Renal cortical epithelial cell (primary cell): ENCODE measurements at regions not wholly inside any gene's neighbourhood (a gene's known extent, or its start where the extent isn't known, plus 50 kb on each side); places are given as distances from the start of the nearest gene placed in this dataset.
"Not testable (repeated sequence)": the region's sequence is repeated elsewhere in the genome, so short reads cannot be mapped to it uniquely, and the experiment has no call there.

Experiments
- DNase-seq: peaks from one replicate; pipeline ENCODE4 v3.0.0-alpha.2; 2011; ENCODE audit warnings: low read depth

- no peak for DNase-seq
These were observed 656.8 kb upstream of the NCAM2 start for GRCh38 chr21:20341431-20341830.

- DNase-seq = no peak
These were observed 655.0 kb upstream of the NCAM2 start for GRCh38 chr21:20343186-20343585.

DNA sequence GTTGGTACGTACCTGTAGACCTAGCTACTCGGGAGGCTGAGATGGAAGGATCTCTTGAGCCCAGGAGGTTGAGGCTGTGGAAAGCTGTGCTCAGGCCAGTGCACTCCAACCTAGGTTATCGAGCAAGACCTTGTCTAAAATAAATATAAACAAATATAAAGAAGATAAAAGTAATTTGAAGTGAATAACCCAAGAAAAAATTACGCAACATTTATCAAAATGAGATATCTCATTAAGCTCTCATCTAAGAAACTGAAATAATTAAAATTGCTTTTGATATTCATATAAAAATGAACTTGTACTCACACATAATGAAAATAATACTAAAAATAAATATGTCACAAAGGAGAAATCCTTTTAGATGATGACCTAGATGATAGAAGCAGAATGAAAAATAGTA is 647.1 kb upstream of the NCAM2 start:
- no peak for DNase-seq

DNA sequence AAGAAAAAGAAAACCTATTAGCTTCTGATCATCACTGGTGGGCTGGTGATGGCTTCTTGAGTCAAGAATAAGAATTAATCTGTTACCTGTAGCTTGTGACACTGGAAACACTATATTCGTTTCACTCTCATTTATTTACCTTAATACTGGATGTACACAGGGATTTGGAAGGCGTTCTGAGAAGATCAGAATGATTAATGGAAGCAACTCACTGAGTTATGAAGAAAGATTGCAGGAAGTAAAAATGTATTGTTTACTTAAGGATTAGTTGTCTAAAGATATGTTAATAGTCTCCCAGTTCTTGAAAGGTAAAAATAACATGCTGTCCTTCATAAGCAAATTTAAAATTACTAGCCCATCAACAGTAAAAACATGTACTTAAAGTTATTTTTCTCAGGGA is 644.9 kb upstream of the NCAM2 start:
- peak; percentile 0 for DNase-seq

DNA sequence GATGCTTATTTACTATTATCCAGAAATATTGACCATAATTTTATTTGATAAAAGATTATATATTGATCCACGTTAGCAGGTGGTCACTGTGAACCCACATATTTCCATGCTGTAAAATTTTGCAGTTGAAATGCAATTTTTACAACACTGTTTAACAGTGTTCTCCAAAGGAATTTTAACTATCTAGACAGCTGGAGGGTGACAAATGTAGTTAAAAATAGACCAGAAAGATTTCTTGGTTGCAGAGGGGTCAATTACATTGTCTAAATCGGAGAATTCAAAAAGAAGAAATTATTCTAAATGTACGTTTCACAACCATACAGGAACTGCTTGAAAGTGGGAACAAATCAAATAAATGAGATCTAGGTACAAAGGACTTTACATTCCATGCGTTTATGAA is 625.2 kb upstream of the NCAM2 start:
- no peak for DNase-seq

GRCh38 chr21:20377250-20377649 is 621.0 kb upstream of the NCAM2 start:
- DNase-seq = no peak

DNA sequence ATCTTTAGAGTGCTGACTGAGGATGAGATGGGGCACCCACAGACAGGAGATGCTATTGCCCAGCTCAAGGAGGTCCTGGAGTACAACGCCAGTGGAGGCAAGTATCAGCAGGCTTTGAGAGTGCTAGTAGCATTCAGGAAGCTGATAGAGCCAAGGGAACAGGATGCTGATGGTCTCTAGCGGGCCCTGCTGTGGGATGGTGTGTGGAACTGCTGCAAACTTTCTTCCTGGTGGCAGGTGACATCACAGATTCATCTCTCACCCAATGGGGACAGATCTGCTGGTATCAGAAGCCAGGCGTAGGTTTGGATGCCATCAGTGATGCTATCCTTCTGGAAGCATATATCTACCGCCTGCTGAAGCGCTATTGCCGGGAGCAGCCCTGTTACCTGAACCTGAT is 609.8 kb upstream of the NCAM2 start:
- DNase-seq = no peak

GRCh38 chr21:20396798-20397197 is 601.4 kb upstream of the NCAM2 start:
- DNase-seq = no peak

DNA sequence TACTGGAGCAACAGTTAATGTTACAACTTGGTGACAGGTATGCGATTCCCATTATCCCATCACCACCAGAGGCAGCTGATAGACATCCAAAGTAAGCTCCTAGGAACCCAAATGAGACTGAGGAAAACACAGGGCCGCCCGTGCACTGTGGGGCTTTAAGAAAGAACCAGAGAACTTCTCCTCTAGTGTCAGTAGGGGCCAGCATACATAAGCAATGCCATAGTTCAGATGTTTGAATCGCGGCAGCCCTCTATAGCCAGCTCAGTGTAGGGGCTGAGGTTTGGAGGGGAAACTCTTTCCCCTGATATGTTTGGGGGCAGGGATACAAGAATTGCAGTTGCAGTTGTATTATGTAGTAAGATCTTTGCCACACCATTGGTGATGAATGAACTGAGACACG is 593.3 kb upstream of the NCAM2 start:
- DNase-seq = no peak

DNA sequence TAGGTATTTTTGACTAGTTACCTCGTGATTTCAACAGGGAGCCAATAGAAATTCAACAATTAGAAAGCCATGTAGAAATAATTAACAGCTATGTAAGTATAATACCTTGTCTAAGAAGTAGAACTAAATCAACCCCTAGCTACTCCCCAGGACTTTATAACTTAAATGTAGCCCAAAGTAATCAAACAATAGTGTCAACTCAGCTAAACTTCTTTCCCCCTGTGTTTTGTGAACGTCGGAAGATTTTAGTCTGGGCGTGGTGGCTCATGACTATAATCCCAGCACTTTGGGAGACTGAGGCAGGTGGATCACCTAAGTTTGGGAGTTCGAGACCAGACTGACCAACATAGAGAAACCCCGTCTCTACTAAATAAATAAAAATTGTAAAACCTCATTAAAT is 579.9 kb upstream of the NCAM2 start:
- no peak for DNase-seq

GRCh38 chr21:20419772-20420171 is 578.4 kb upstream of the NCAM2 start:
- DNase-seq = no peak

GRCh38 chr21:20424943-20425342 is 573.3 kb upstream of the NCAM2 start:
- DNase-seq = no peak

DNA sequence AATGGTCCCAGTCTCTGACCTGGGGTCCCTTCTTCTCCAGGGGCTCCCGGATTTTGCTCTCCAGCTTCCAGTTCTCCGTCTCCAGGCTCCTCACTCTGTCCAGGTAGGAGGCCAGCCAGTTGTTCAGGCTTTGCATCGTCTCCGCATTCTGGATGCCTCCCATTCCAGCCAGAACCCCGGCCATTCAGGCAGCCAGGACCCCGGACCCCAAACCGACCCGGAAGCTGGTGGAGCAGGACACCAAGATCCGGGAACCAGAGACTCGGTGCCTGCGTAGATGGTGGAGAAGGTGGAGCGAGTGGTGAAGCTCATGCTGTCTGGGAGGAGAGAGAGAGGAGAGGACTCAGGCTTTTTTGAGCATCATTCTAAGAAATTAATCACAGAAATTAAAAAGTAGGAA is 572.4 kb upstream of the NCAM2 start:
- DNase-seq = no peak

DNA sequence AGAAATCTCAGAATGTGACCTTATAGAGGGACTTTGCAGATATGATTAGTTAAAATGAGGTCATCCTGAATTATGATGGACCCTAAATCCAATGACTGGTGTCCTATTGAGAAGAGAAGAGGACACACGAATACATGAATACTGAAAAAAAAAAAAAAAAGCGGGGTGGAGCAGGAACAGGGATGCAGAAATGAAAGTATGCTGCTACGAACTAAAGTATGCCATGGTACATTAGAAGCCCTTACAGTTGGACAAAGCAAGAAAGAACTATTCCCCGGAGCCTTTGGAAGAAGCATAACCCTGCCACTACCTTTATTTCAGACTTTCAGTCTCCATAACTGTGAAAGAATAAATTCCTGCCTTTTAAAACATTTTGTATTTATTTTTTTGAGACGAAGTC is 557.9 kb upstream of the NCAM2 start:
- DNase-seq = no peak

DNA sequence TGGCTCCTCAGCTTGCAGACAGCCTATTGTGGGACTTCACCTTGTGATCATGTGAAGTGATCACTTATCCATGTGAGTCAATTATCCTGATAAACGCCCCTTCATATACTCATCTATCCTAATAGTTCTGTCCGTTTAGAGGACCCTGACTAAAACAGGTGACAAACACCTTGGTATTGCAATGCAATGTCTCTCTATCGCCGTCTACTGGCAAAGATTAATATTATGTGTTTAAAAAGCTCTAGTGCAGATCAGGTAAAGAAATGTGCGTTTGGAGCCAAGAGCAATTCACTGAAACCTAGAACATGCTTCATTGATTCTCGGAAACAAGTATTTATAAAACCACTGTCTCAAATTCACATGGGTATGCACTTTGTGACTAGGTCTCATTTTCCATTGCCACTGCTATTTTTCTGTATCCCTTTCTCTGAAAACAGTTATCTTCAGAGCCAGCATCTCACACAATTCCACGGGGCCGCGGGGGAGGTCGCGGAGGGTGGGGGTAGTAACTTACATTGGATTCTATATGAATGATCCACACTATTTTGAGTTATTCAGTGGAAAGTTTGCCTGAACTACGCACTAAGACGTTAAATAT is 554.6 kb upstream of the NCAM2 start:
- no peak for DNase-seq

- DNase-seq = no peak
These were observed 552.2 kb upstream of the NCAM2 start for GRCh38 chr21:20445971-20446370.

GRCh38 chr21:20451046-20451445 is 547.2 kb upstream of the NCAM2 start:
- no peak for DNase-seq

- no peak for DNase-seq
These were observed 545.3 kb upstream of the NCAM2 start for GRCh38 chr21:20452935-20453334.

DNA sequence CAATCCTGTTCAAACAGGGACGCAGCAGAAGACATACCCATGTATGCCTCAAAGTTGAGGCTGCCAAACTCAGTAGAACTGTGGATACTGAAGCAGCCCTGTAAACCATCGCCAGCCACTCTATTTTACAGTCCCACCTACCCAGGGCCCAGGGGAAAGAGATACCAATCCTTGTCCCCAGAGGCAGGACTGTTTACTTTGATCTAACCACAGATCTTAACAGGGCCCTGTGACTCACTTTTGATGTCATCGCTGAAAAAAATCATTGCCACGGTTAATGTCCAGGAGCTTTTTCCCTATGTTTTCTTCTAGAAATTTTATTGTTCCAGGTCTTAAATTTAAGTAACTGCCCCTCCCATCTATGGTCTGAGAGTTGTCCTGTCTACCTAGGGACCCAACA is 538.4 kb upstream of the NCAM2 start:
- DNase-seq = no peak

- DNase-seq = no peak
These were observed 534.8 kb upstream of the NCAM2 start for GRCh38 chr21:20463362-20463761.

DNA sequence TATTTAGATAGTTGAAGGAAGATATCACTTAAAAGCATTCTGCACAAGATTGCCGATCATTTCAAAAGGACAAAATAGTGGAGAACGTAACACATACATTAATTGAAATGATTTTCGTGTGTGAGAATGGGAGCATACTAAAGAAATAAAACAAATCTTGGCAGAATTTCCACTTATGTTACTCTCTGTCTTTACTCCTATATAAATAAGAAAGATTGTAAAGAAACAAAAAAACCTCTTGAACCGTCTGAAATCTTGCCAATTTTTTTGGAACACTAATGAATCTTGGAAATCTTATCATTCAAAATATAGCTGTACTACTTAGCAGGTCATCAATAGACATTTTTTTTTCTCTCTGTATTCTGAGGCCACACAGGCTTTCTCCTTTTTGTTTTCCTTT is 528.8 kb upstream of the NCAM2 start:
- no peak for DNase-seq

- DNase-seq = no peak
These were observed 511.9 kb upstream of the NCAM2 start for GRCh38 chr21:20486303-20486702.

- not testable (repeated sequence) for DNase-seq
These were observed 495.3 kb upstream of the NCAM2 start for GRCh38 chr21:20502915-20503314.

GRCh38 chr21:20507783-20508182 is 490.4 kb upstream of the NCAM2 start:
- no peak for DNase-seq
